HUES64 (cell line): ENCODE measurements at regions not wholly inside any gene's neighbourhood (a gene's known extent, or its start where the extent isn't known, plus 50 kb on each side); places are given as distances from the start of the nearest gene placed in this dataset.

ENCODE experiments used
- H3K27ac ChIP-seq: 2 replicates; pipeline ENCODE4 v1.7.0; 2013; ENCODE audit warnings: low read depth, low read length, inconsistent platforms
- H3K27me3 ChIP-seq: 2 replicates; pipeline ENCODE4 v1.6.1; 2013; ENCODE audit warnings: mild to moderate bottlenecking, low read length; ENCODE audit not compliant: insufficient read depth
- H3K36me3 ChIP-seq: 2 replicates; pipeline ENCODE4 v1.6.1; 2013; ENCODE audit warnings: mild to moderate bottlenecking, low read length; ENCODE audit not compliant: insufficient read depth
- H3K4me1 ChIP-seq: 2 replicates; pipeline ENCODE4 v1.6.1; 2013; ENCODE audit warnings: mild to moderate bottlenecking, low read length, moderate library complexity; ENCODE audit not compliant: insufficient read depth
- H3K4me3 ChIP-seq: 2 replicates; pipeline ENCODE4 v1.5.1; 2013; ENCODE audit warnings: mild to moderate bottlenecking, low read length, moderate library complexity
- H3K9ac ChIP-seq: 2 replicates; pipeline ENCODE4 v1.6.1; 2013; ENCODE audit warnings: mild to moderate bottlenecking, low read depth, low read length
- H3K9me3 ChIP-seq: 2 replicates; pipeline ENCODE4 v1.6.1; 2013; ENCODE audit warnings: low read depth, low read length; ENCODE audit not compliant: insufficient read depth
- WGBS: fragments of 150-250, 120-280 bp; methylation state at CpG from one replicate; pipeline ENCODE4 v1.1.7; 2013; ENCODE audit warnings: missing lambda C conversion rate; 5-methylcytosine and 5-hydroxymethylcytosine counted together

- no peaks in the 10 kb centered on the region for H3K27me3 ChIP-seq
- no peaks in the 10 kb centered on the region for H3K9me3 ChIP-seq
- no peak overlapping the region for H3K4me3 ChIP-seq
- WGBS = 95% methylated on average over 5 of the region's 5 CpGs
- no peaks in the 10 kb centered on the region for H3K36me3 ChIP-seq
- no peak overlapping the region for H3K27ac ChIP-seq
- H3K4me1 ChIP-seq = 0 out of 2 replicates have a peak, but pooled peaks cover 4% of the 10 kb centered on the region
- H3K9ac ChIP-seq = no peak overlapping the region
Measured at GRCh38 chr7:46550864-46551263, 629.8 kb upstream of the IGFBP3 start.

- 96% methylated on average over 3 of the region's 3 CpGs for WGBS
- no peak overlapping the region for H3K9ac ChIP-seq
- no peak overlapping the region for H3K27ac ChIP-seq
- H3K9me3 ChIP-seq = no peaks in the 10 kb centered on the region
- H3K4me1 ChIP-seq = peaks cover 7% of the 10 kb centered on the region; the same call in 1 of the 2 replicates
- no peaks in the 10 kb centered on the region for H3K36me3 ChIP-seq
- no peaks in the 10 kb centered on the region for H3K27me3 ChIP-seq
- H3K4me3 ChIP-seq = no peak overlapping the region
Measured at GRCh38 chr7:46549892-46550639, 629.0 kb upstream of the IGFBP3 start.

- WGBS = no CpG with 5 or more reads among the region's 1 CpG
- H3K27ac ChIP-seq = no peak overlapping the region
- no peaks in the 10 kb centered on the region for H3K9me3 ChIP-seq
- H3K27me3 ChIP-seq = no peaks in the 10 kb centered on the region
- H3K4me3 ChIP-seq = no peak overlapping the region
- no peak overlapping the region for H3K9ac ChIP-seq
- peaks cover 10% of the 10 kb centered on the region; the same call in 1 of the 2 replicates for H3K4me1 ChIP-seq
- H3K36me3 ChIP-seq = no peaks in the 10 kb centered on the region
Measured at GRCh38 chr7:46549347-46549746, 628.3 kb upstream of the IGFBP3 start.

GRCh38 chr7:46547044-46547443, 626.0 kb upstream of the IGFBP3 start:
- Histone ChIP-seq H3K27me3 (no peaks in the 10 kb centered on the region), H3K4me3 (no peak overlapping the region), H3K36me3 (no peaks in the 10 kb centered on the region), H3K4me1 (peaks cover 22% of the 10 kb centered on the region), H3K9me3 (no peaks in the 10 kb centered on the region), H3K27ac (no peak overlapping the region), H3K9ac (no peak overlapping the region)

- no peak overlapping the region for H3K27ac ChIP-seq
- no peak overlapping the region for H3K9ac ChIP-seq
- WGBS = no CpG with 5 or more reads among the region's 1 CpG
- peaks cover 22% of the 10 kb centered on the region for H3K4me1 ChIP-seq
- H3K36me3 ChIP-seq = no peaks in the 10 kb centered on the region
- H3K4me3 ChIP-seq = no peak overlapping the region
- no peaks in the 10 kb centered on the region for H3K9me3 ChIP-seq
- no peaks in the 10 kb centered on the region for H3K27me3 ChIP-seq
Measured at GRCh38 chr7:46545790-46546189, 624.7 kb upstream of the IGFBP3 start.

- no peaks in the 10 kb centered on the region for H3K9me3 ChIP-seq
- H3K36me3 ChIP-seq = no peaks in the 10 kb centered on the region
- no CpG with 5 or more reads among the region's 2 CpGs for WGBS
- no peaks in the 10 kb centered on the region for H3K27me3 ChIP-seq
- H3K4me3 ChIP-seq = no peak overlapping the region
- peaks cover 33% of the 10 kb centered on the region for H3K4me1 ChIP-seq
- peak overlapping the region; percentile 19; the same call in 1 of the 2 replicates for H3K9ac ChIP-seq
- no peak overlapping the region for H3K27ac ChIP-seq
Measured at GRCh38 chr7:46544396-46545008, 623.4 kb upstream of the IGFBP3 start.

GRCh38 chr7:46542076-46542475, 621.0 kb upstream of the IGFBP3 start:
- Histone ChIP-seq H3K27me3 (no peaks in the 10 kb centered on the region), H3K36me3 (no peaks in the 10 kb centered on the region), H3K4me1 (peaks cover 34% of the 10 kb centered on the region), H3K9me3 (no peaks in the 10 kb centered on the region), H3K9ac (no peak overlapping the region), H3K4me3 (no peak overlapping the region), H3K27ac (no peak overlapping the region)
- 89% methylated on average over 1 of the region's 1 CpG for WGBS

- Histone ChIP-seq H3K9ac (no peak overlapping the region), H3K9me3 (no peaks in the 10 kb centered on the region), H3K27ac (no peak overlapping the region), H3K36me3 (no peaks in the 10 kb centered on the region), H3K4me1 (peaks cover 34% of the 10 kb centered on the region), H3K27me3 (peaks cover 12% of the 10 kb centered on the region), H3K4me3 (no peak overlapping the region)
- 80% methylated on average over 5 of the region's 5 CpGs for WGBS
Measured at GRCh38 chr7:46539892-46540483, 618.9 kb upstream of the IGFBP3 start.

GRCh38 chr7:46537191-46537905, 616.3 kb upstream of the IGFBP3 start:
- H3K27ac ChIP-seq = no peak overlapping the region
- H3K27me3 ChIP-seq = peaks cover 31% of the 10 kb centered on the region
- H3K36me3 ChIP-seq = no peaks in the 10 kb centered on the region
- H3K9ac ChIP-seq = no peak overlapping the region
- WGBS = 98% methylated on average over 4 of the region's 5 CpGs
- H3K4me1 ChIP-seq = peaks cover 26% of the 10 kb centered on the region
- no peaks in the 10 kb centered on the region for H3K9me3 ChIP-seq
- H3K4me3 ChIP-seq = no peak overlapping the region

- Histone ChIP-seq H3K27me3 (peaks cover 32% of the 10 kb centered on the region), H3K4me1 (peaks cover 19% of the 10 kb centered on the region), H3K9me3 (no peaks in the 10 kb centered on the region), H3K27ac (peak overlapping the region; percentile 36; the same call in 1 of the 2 replicates), H3K36me3 (no peaks in the 10 kb centered on the region), H3K9ac (no peak overlapping the region), H3K4me3 (no peak overlapping the region)
- WGBS = 22% methylated on average over 6 of the region's 6 CpGs
Measured at GRCh38 chr7:46534664-46535588, 613.9 kb upstream of the IGFBP3 start.
